Iris pigment epithelial cell (primary cell): ENCODE measurements at regions not wholly inside any gene's neighbourhood (a gene's known extent, or its start where the extent isn't known, plus 50 kb on each side); places are given as distances from the start of the nearest gene placed in this dataset.

Experiments
- DNase-seq: peaks from one replicate; pipeline ENCODE4 v3.0.0-alpha.2; 2011; ENCODE audit warnings: low read depth

- DNase-seq, result no peak
Measured at GRCh38 chr9:99399474-99399873, 177.4 kb downstream of the SEC61B start.

- no peak for DNase-seq
Measured at GRCh38 chr9:99400184-99400731, 178.2 kb downstream of the SEC61B start.

GRCh38 chr9:99401680-99402504 is 179.8 kb downstream of the SEC61B start:
- no peak for DNase-seq

GRCh38 chr9:99403371-99403770 is 181.3 kb downstream of the SEC61B start:
- no peak for DNase-seq

GRCh38 chr9:99405359-99405758 is 183.3 kb downstream of the SEC61B start:
- DNase-seq, result no peak

- no peak for DNase-seq
Measured at GRCh38 chr9:99406939-99407338, 184.9 kb downstream of the SEC61B start.

- peak; percentile 74 for DNase-seq
Measured at GRCh38 chr9:99411068-99411467, 189.0 kb downstream of the SEC61B start.

- no peak for DNase-seq
Measured at GRCh38 chr9:99411479-99412115, 189.5 kb downstream of the SEC61B start.

- no peak for DNase-seq
Measured at GRCh38 chr9:99412606-99413005, 190.5 kb downstream of the SEC61B start.

- peak; percentile 40 for DNase-seq
Measured at GRCh38 chr9:99414321-99414720, 192.2 kb downstream of the SEC61B start.

GRCh38 chr9:99415606-99416005 is 193.5 kb downstream of the SEC61B start:
- DNase-seq, result no peak

GRCh38 chr9:99416007-99416406 is 193.9 kb downstream of the SEC61B start:
- DNase-seq, result peak; percentile 39

GRCh38 chr9:99419070-99419469 is 197.0 kb downstream of the SEC61B start:
- DNase-seq, result no peak

- no peak for DNase-seq
Measured at GRCh38 chr9:99421369-99421768, 199.3 kb downstream of the SEC61B start.

- DNase-seq, result no peak
Measured at GRCh38 chr9:99425124-99425523, 203.0 kb downstream of the SEC61B start.

GRCh38 chr9:99425923-99426842 is 204.1 kb downstream of the SEC61B start:
- DNase-seq, result no peak

- DNase-seq, result no peak
Measured at GRCh38 chr9:99427260-99427659, 205.2 kb downstream of the SEC61B start.

GRCh38 chr9:99430301-99430700 is 208.2 kb downstream of the SEC61B start:
- peak; percentile 62 for DNase-seq

- peak; percentile 79 for DNase-seq
Measured at GRCh38 chr9:99431103-99431502, 209.0 kb downstream of the SEC61B start.

GRCh38 chr9:99432075-99432474 is 210.0 kb downstream of the SEC61B start:
- DNase-seq, result no peak

- DNase-seq, result no peak
Measured at GRCh38 chr9:99433095-99433494, 211.0 kb downstream of the SEC61B start.

- DNase-seq, result peak; percentile 81
Measured at GRCh38 chr9:99433555-99433954, 211.5 kb downstream of the SEC61B start.
